ENCODE measurements at regions not wholly inside any gene's neighbourhood (a gene's known extent, or its start where the extent isn't known, plus 50 kb on each side); places are given as distances from the start of the nearest gene placed in this dataset.

- Histone ChIP-seq H2AFZ (ENCODE audit: low read length) (no peak overlapping the region), H3K9ac (ENCODE audit: low read depth, low read length, poor library complexity, severe bottlenecking) (no peak overlapping the region), H3K27me3 (ENCODE audit: insufficient read depth, low read length, poor library complexity, severe bottlenecking) (no peaks in the 10 kb centered on the region), H3K36me3 (ENCODE audit: insufficient read depth, low read length) (no peaks in the 10 kb centered on the region), H3F3A (ENCODE audit: low read depth) (no peaks in the 10 kb centered on the region), H3K4me2 (ENCODE audit: low read depth, low read length, poor library complexity, severe bottlenecking) (no peak overlapping the region), H3K79me2 (ENCODE audit: insufficient read depth, low read length) (no peaks in the 10 kb centered on the region), H3K4me3 (ENCODE audit: low read length, poor library complexity, severe bottlenecking) (no peak overlapping the region), H3K4me1 (ENCODE audit: insufficient read depth, low read length, poor library complexity, severe bottlenecking) (no peaks in the 10 kb centered on the region), H4K20me1 (ENCODE audit: insufficient read depth, low read length, poor library complexity, severe bottlenecking) (no peaks in the 10 kb centered on the region), H3K9me2 (replicated peaks; ENCODE audit: low read depth, low read length) (no peaks in the 10 kb centered on the region), H3K9me3 (ENCODE audit: insufficient read depth, low read depth, low read length) (no peaks in the 10 kb centered on the region)
- TF ChIP-seq EZH2phosphoT487 (IDR thresholded peaks at IDR 0.05; ENCODE audit: borderline replicate concordance), result no peak
- no peak for TF ChIP-seq CTCF (conservative IDR thresholded peaks at IDR 0.05; ENCODE audit: low read length)
Measured at GRCh38 chr6:77063494-77063893, 399.8 kb downstream of the HTR1B start.

DNA sequence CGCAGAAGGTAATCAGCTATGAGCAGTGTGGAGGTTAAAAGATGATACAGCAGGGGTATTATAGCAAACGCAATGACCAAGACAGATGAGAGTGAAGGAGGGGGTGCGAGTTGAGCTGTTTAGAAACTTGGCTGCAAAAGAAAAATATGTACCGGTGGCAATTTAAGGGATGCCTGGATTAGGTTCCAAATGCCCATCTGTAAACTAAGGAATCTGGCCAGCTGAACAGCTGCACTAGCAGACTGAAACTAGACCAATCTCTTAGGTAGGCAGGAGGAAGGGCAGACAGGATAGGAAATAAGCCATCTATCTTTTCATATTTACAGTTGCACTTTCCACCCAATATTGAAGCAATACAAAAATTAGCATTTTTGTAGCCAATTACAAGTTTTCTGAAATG lies 407.6 kb downstream of the HTR1B start:
- no peaks in the 10 kb centered on the region for H3K9me2 ChIP-seq (replicated peaks; ENCODE audit: low read depth, low read length)
- H3F3A ChIP-seq (ENCODE audit: low read depth), result no peaks in the 10 kb centered on the region
- H3K4me3 ChIP-seq (ENCODE audit: low read length, poor library complexity, severe bottlenecking), result no peak overlapping the region

GRCh38 chr6:77040568-77041195 lies 422.6 kb downstream of the HTR1B start:
- TF ChIP-seq EZH2phosphoT487 (IDR thresholded peaks at IDR 0.05; ENCODE audit: borderline replicate concordance), result no peak
- no peak for TF ChIP-seq CTCF (conservative IDR thresholded peaks at IDR 0.05; ENCODE audit: low read length)
- H4K20me1 ChIP-seq (ENCODE audit: insufficient read depth, low read length, poor library complexity, severe bottlenecking), result no peaks in the 10 kb centered on the region
- H3K9me3 ChIP-seq (ENCODE audit: insufficient read depth, low read depth, low read length), result no peaks in the 10 kb centered on the region
- H3K27me3 ChIP-seq (ENCODE audit: insufficient read depth, low read length, poor library complexity, severe bottlenecking), result no peaks in the 10 kb centered on the region
- H3K36me3 ChIP-seq (ENCODE audit: insufficient read depth, low read length), result no peaks in the 10 kb centered on the region
- no peak overlapping the region for H3K4me3 ChIP-seq (ENCODE audit: low read length, poor library complexity, severe bottlenecking)
- H3K9me2 ChIP-seq (replicated peaks; ENCODE audit: low read depth, low read length), result no peaks in the 10 kb centered on the region
- no peaks in the 10 kb centered on the region for H3K4me1 ChIP-seq (ENCODE audit: insufficient read depth, low read length, poor library complexity, severe bottlenecking)
- no peak overlapping the region for H3K4me2 ChIP-seq (ENCODE audit: low read depth, low read length, poor library complexity, severe bottlenecking)
- H3F3A ChIP-seq (ENCODE audit: low read depth), result no peaks in the 10 kb centered on the region
- H2AFZ ChIP-seq (ENCODE audit: low read length), result no peak overlapping the region
- H3K79me2 ChIP-seq (ENCODE audit: insufficient read depth, low read length), result no peaks in the 10 kb centered on the region
- H3K9ac ChIP-seq (ENCODE audit: low read depth, low read length, poor library complexity, severe bottlenecking), result no peak overlapping the region

More for the DNA sequence above, 407.6 kb downstream of the HTR1B start:
- TF ChIP-seq CTCF (conservative IDR thresholded peaks at IDR 0.05; ENCODE audit: low read length) (no peak), EZH2phosphoT487 (IDR thresholded peaks at IDR 0.05; ENCODE audit: borderline replicate concordance) (no peak)
- H4K20me1 ChIP-seq (ENCODE audit: insufficient read depth, low read length, poor library complexity, severe bottlenecking), result no peaks in the 10 kb centered on the region
- H3K9me3 ChIP-seq (ENCODE audit: insufficient read depth, low read depth, low read length), result 0 out of 2 replicates have a peak, but pooled peaks cover 2% of the 10 kb centered on the region
- no peak overlapping the region for H3K9ac ChIP-seq (ENCODE audit: low read depth, low read length, poor library complexity, severe bottlenecking)
- no peaks in the 10 kb centered on the region for H3K36me3 ChIP-seq (ENCODE audit: insufficient read depth, low read length)
- no peaks in the 10 kb centered on the region for H3K4me1 ChIP-seq (ENCODE audit: insufficient read depth, low read length, poor library complexity, severe bottlenecking)
- H3K4me2 ChIP-seq (ENCODE audit: low read depth, low read length, poor library complexity, severe bottlenecking), result no peak overlapping the region
- H2AFZ ChIP-seq (ENCODE audit: low read length), result no peak overlapping the region
- H3K79me2 ChIP-seq (ENCODE audit: insufficient read depth, low read length), result no peaks in the 10 kb centered on the region
- no peaks in the 10 kb centered on the region for H3K27me3 ChIP-seq (ENCODE audit: insufficient read depth, low read length, poor library complexity, severe bottlenecking)
